ENCODE measurements at regions not wholly inside any gene's neighbourhood (a gene's known extent, or its start where the extent isn't known, plus 50 kb on each side); places are given as distances from the start of the nearest gene placed in this dataset.

- 0 out of 2 replicates have a peak, but pooled peaks cover 4% of the 10 kb centered on the region for H3K4me1 ChIP-seq
- no peaks in the 10 kb centered on the region for H3K36me3 ChIP-seq (ENCODE audit: control insufficient read depth, insufficient read depth, low read length)
- no peaks in the 10 kb centered on the region for H3K36me3 Mint-ChIP-seq (ENCODE audit: insufficient read depth, unreplicated experiment)
- TF ChIP-seq CTCF (IDR thresholded peaks at IDR 0.05; ENCODE audit: insufficient read depth in 1 of 2, low read depth in 1 of 2, low read length in 1 of 2, severe bottlenecking in 1 of 2, unreplicated experiment in 1 of 2), result no peak
- intact Hi-C loops (cut with micrococcal nuclease; ENCODE audit: unreplicated experiment), result loop anchor here (5.0 kb wide), 1 partner anchor 182 kb away; no protein-coding TSS in a partner anchor
- ChIA-PET POLR2A (no interaction called here), CTCF (interaction anchor here (1.1 kb wide), 1 partner anchor 9 kb away, joined by 3 read pairs; no protein-coding TSS in a partner anchor)
- H3K4me3 ChIP-seq (ENCODE audit: low read depth, low read length), result no peak overlapping the region
- peak overlapping the region; percentile 39 for H3K27ac Mint-ChIP-seq (ENCODE audit: unreplicated experiment)
- H3K4me1 Mint-ChIP-seq (ENCODE audit: low read depth, unreplicated experiment), result peaks cover 7% of the 10 kb centered on the region
- no peak for DNase-seq
- H3K9me3 Mint-ChIP-seq (ENCODE audit: unreplicated experiment), result no peaks in the 10 kb centered on the region
- no peak overlapping the region for H3K4me3 Mint-ChIP-seq (ENCODE audit: unreplicated experiment)
- no peaks in the 10 kb centered on the region for H3K27me3 ChIP-seq (replicated peaks; ENCODE audit: control insufficient read depth, insufficient read depth, low read length)
- H3K9me3 ChIP-seq, result no peaks in the 10 kb centered on the region
- no peaks in the 10 kb centered on the region for H3K27me3 Mint-ChIP-seq (ENCODE audit: insufficient read depth, unreplicated experiment)
- BruUV-seq (replicated peaks), result no TSS peak
Measured at GRCh38 chr6:44659726-44660125, 272.2 kb downstream of the CDC5L start.

GRCh38 chr6:44660561-44661220 lies 273.2 kb downstream of the CDC5L start:
- Mint-ChIP-seq H3K27me3 (ENCODE audit: insufficient read depth, unreplicated experiment) (no peaks in the 10 kb centered on the region), H3K27ac (ENCODE audit: unreplicated experiment) (no peak overlapping the region), H3K4me1 (ENCODE audit: low read depth, unreplicated experiment) (no peaks in the 10 kb centered on the region), H3K36me3 (ENCODE audit: insufficient read depth, unreplicated experiment) (no peaks in the 10 kb centered on the region), H3K4me3 (ENCODE audit: unreplicated experiment) (no peak overlapping the region), H3K9me3 (ENCODE audit: unreplicated experiment) (no peaks in the 10 kb centered on the region)
- intact Hi-C loops (cut with micrococcal nuclease; ENCODE audit: unreplicated experiment), result no loop called here
- H3K4me1 ChIP-seq, result no peaks in the 10 kb centered on the region
- ChIA-PET POLR2A (no interaction called here), CTCF (no interaction called here)
- H3K4me3 ChIP-seq (ENCODE audit: low read depth, low read length), result no peak overlapping the region
- H3K27me3 ChIP-seq (replicated peaks; ENCODE audit: control insufficient read depth, insufficient read depth, low read length), result no peaks in the 10 kb centered on the region
- no peak for DNase-seq
- no peaks in the 10 kb centered on the region for H3K9me3 ChIP-seq
- no TSS peak for BruUV-seq (replicated peaks)
- no peak for TF ChIP-seq CTCF (IDR thresholded peaks at IDR 0.05; ENCODE audit: insufficient read depth in 1 of 2, low read depth in 1 of 2, low read length in 1 of 2, severe bottlenecking in 1 of 2, unreplicated experiment in 1 of 2)
- H3K36me3 ChIP-seq (ENCODE audit: control insufficient read depth, insufficient read depth, low read length), result no peaks in the 10 kb centered on the region

GRCh38 chr6:44661221-44662008 lies 273.9 kb downstream of the CDC5L start:
- intact Hi-C loops (cut with micrococcal nuclease; ENCODE audit: unreplicated experiment), result no loop called here

More at GRCh38 chr6:44661221-44662008, 273.9 kb downstream of the CDC5L start:
- Histone ChIP-seq H3K4me3 (ENCODE audit: low read depth, low read length) (no peak overlapping the region), H3K4me1 (no peaks in the 10 kb centered on the region), H3K9me3 (no peaks in the 10 kb centered on the region), H3K27me3 (replicated peaks; ENCODE audit: control insufficient read depth, insufficient read depth, low read length) (no peaks in the 10 kb centered on the region), H3K36me3 (ENCODE audit: control insufficient read depth, insufficient read depth, low read length) (no peaks in the 10 kb centered on the region)
- Mint-ChIP-seq H3K36me3 (ENCODE audit: insufficient read depth, unreplicated experiment) (no peaks in the 10 kb centered on the region), H3K27me3 (ENCODE audit: insufficient read depth, unreplicated experiment) (no peaks in the 10 kb centered on the region), H3K4me1 (ENCODE audit: low read depth, unreplicated experiment) (no peaks in the 10 kb centered on the region), H3K4me3 (ENCODE audit: unreplicated experiment) (no peak overlapping the region), H3K27ac (ENCODE audit: unreplicated experiment) (no peak overlapping the region), H3K9me3 (ENCODE audit: unreplicated experiment) (no peaks in the 10 kb centered on the region)
- TF ChIP-seq CTCF (IDR thresholded peaks at IDR 0.05; ENCODE audit: insufficient read depth in 1 of 2, low read depth in 1 of 2, low read length in 1 of 2, severe bottlenecking in 1 of 2, unreplicated experiment in 1 of 2), result no peak
- POLR2A ChIA-PET, result no interaction called here
- CTCF ChIA-PET, result no interaction called here
- BruUV-seq (replicated peaks), result no TSS peak
- no peak for DNase-seq
